Smooth muscle cell (in vitro differentiated cells): ENCODE measurements at regions not wholly inside any gene's neighbourhood (a gene's known extent, or its start where the extent isn't known, plus 50 kb on each side); places are given as distances from the start of the nearest gene placed in this dataset.

Experiments
- DNase-seq: peaks from one replicate; lab custom pipeline; 2025; ENCODE audit not compliant: unreplicated experiment; lab: John Stamatoyannopoulos, UW
- H2AFZ ChIP-seq: fragments of 200-600 bp; sonication (generic); 2 replicates; pipeline ENCODE4 v1.6.0; 2016; ENCODE audit warnings: antibody characterized with exemption, low read depth, mild to moderate bottlenecking
- H3F3A ChIP-seq: fragments of 200-600 bp; sonication (generic); 2 replicates; pipeline ENCODE4 v1.6.0; 2017; ENCODE audit warnings: antibody characterized with exemption, low read depth
- H3K27ac ChIP-seq: fragments of 200-600 bp; sonication (generic); 2 replicates; pipeline ENCODE4 v1.5.1; 2016; ENCODE audit warnings: low read depth, mild to moderate bottlenecking
- H3K27me3 ChIP-seq: fragments of 200-600 bp; sonication (generic); 2 replicates; pipeline ENCODE4 v1.6.1; 2016; ENCODE audit warnings: low read depth, mild to moderate bottlenecking
- H3K36me3 ChIP-seq: fragments of 200-600 bp; sonication (generic); 2 replicates; pipeline ENCODE4 v1.5.1; 2016; ENCODE audit warnings: low read depth
- H3K4me1 ChIP-seq: fragments of 200-600 bp; sonication (generic); 2 replicates; pipeline ENCODE4 v1.5.1; 2016; ENCODE audit warnings: low read depth
- H3K4me2 ChIP-seq: fragments of 200-600 bp; sonication (generic); 2 replicates; pipeline ENCODE4 v1.6.0; 2016; ENCODE audit warnings: mild to moderate bottlenecking
- H3K4me3 ChIP-seq: fragments of 200-600 bp; sonication (generic); 2 replicates; pipeline ENCODE4 v1.5.1; 2016; ENCODE audit warnings: mild to moderate bottlenecking
- H3K79me2 ChIP-seq: fragments of 200-600 bp; sonication (generic); 2 replicates; pipeline ENCODE4 v1.6.0; 2016; ENCODE audit warnings: low read depth, mild to moderate bottlenecking
- H3K9ac ChIP-seq: fragments of 200-600 bp; sonication (generic); 2 replicates; pipeline ENCODE4 v1.6.0; 2016; ENCODE audit warnings: low read depth
- H3K9me3 ChIP-seq: fragments of 200-600 bp; sonication (generic); replicated peaks from 2 replicates; pipeline ENCODE4 v1.5.1; 2016; ENCODE audit warnings: low read depth
- H4K20me1 ChIP-seq: fragments of 200-600 bp; sonication (generic); 2 replicates; pipeline ENCODE4 v1.6.0; 2016; ENCODE audit warnings: low read depth
- CTCF ChIP-seq: fragments of 200-600 bp; sonication (generic); IDR thresholded peaks from 2 replicates; pipeline ENCODE4 v1.5.1; 2017; ENCODE audit warnings: borderline replicate concordance, mild to moderate bottlenecking, antibody characterized with exemption; ENCODE audit not compliant: insufficient read depth, poor library complexity, severe bottlenecking
- WGBS: methylation state at CpG from one replicate; pipeline ENCODE4 v1.1.7; 2016; ENCODE audit warnings: low lambda C conversion rate; 5-methylcytosine and 5-hydroxymethylcytosine counted together

- TF ChIP-seq CTCF = no peak
- H4K20me1 ChIP-seq = no peaks in the 10 kb centered on the region
Observed at GRCh38 chr7:41762641-41763040, 59.8 kb upstream of the INHBA start.

GRCh38 chr7:41760293-41760692, 57.4 kb upstream of the INHBA start:
- DNase-seq = no peak
- WGBS = 81% methylated on average over 1 of the region's 1 CpG
- H3K27ac ChIP-seq = no peak overlapping the region

More at GRCh38 chr7:41762641-41763040, 59.8 kb upstream of the INHBA start:
- Histone ChIP-seq H3K9me3 (no peaks in the 10 kb centered on the region), H3K4me1 (no peaks in the 10 kb centered on the region), H3K36me3 (no peaks in the 10 kb centered on the region), H3K9ac (no peak overlapping the region), H2AFZ (no peak overlapping the region), H3K4me3 (no peak overlapping the region), H3F3A (no peaks in the 10 kb centered on the region), H3K79me2 (no peaks in the 10 kb centered on the region), H3K27me3 (no peaks in the 10 kb centered on the region), H3K4me2 (no peak overlapping the region), H3K27ac (no peak overlapping the region)
- DNase-seq = no peak

GRCh38 chr7:41758321-41758720, 55.4 kb upstream of the INHBA start:
- Histone ChIP-seq H3F3A (no peaks in the 10 kb centered on the region), H3K27ac (no peak overlapping the region), H3K4me3 (no peak overlapping the region), H3K27me3 (no peaks in the 10 kb centered on the region), H2AFZ (no peak overlapping the region), H3K9ac (no peak overlapping the region), H3K36me3 (no peaks in the 10 kb centered on the region), H3K4me1 (no peaks in the 10 kb centered on the region), H4K20me1 (no peaks in the 10 kb centered on the region), H3K4me2 (no peak overlapping the region), H3K9me3 (no peaks in the 10 kb centered on the region), H3K79me2 (no peaks in the 10 kb centered on the region)
- 64% methylated on average over 3 of the region's 3 CpGs for whole genome bisulfite sequencing
- no peak for TF ChIP-seq CTCF
- no peak for DNase-seq

More at GRCh38 chr7:41760293-41760692, 57.4 kb upstream of the INHBA start:
- no peaks in the 10 kb centered on the region for H3K27me3 ChIP-seq
- no peak overlapping the region for H3K9ac ChIP-seq
- H3K79me2 ChIP-seq = no peaks in the 10 kb centered on the region
- no peaks in the 10 kb centered on the region for H3F3A ChIP-seq
- H3K36me3 ChIP-seq = no peaks in the 10 kb centered on the region
- H4K20me1 ChIP-seq = no peaks in the 10 kb centered on the region
- no peak for TF ChIP-seq CTCF
- no peaks in the 10 kb centered on the region for H3K9me3 ChIP-seq
- no peaks in the 10 kb centered on the region for H3K4me1 ChIP-seq
- H3K4me2 ChIP-seq = no peak overlapping the region
- no peak overlapping the region for H2AFZ ChIP-seq
- H3K4me3 ChIP-seq = no peak overlapping the region

GRCh38 chr7:41756650-41757182, 53.8 kb upstream of the INHBA start:
- no peaks in the 10 kb centered on the region for H3K9me3 ChIP-seq
- H3K4me1 ChIP-seq = no peaks in the 10 kb centered on the region
- no peaks in the 10 kb centered on the region for H3K27me3 ChIP-seq
- no peak overlapping the region for H2AFZ ChIP-seq
- 82% methylated on average over 3 of the region's 3 CpGs for WGBS
- no peak overlapping the region for H3K27ac ChIP-seq
- no peaks in the 10 kb centered on the region for H3K36me3 ChIP-seq
- H4K20me1 ChIP-seq = no peaks in the 10 kb centered on the region
- H3K4me3 ChIP-seq = no peak overlapping the region
- H3K4me2 ChIP-seq = no peak overlapping the region
- no peak overlapping the region for H3K9ac ChIP-seq
- DNase-seq = no peak
- no peaks in the 10 kb centered on the region for H3F3A ChIP-seq
- no peak for TF ChIP-seq CTCF
- H3K79me2 ChIP-seq = no peaks in the 10 kb centered on the region
